ENCODE measurements at regions not wholly inside any gene's neighbourhood (a gene's known extent, or its start where the extent isn't known, plus 50 kb on each side); places are given as distances from the start of the nearest gene placed in this dataset.
"Not testable (repeated sequence)": the region's sequence is repeated elsewhere in the genome, so short reads cannot be mapped to it uniquely, and the experiment has no call there.

DNA sequence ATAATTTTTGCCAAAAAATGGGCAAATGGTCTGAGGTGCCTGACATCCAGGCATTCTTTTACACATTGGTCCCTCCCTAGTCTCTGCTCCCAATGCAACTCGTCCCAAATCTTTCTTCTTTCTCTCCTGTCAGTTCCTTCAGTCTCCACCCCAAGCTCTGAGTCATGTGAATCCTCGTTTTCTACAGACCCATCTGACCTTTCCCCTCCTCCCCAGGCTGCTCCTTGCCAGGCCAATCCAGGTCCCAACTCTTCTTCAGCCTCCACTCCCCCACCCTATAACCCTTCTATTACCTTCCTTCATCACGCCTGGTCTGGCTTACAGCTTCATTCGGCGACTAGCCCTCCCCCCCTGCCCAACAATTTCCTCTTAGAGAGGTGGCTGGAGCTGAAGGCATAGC lies 55.3 kb downstream of the BBS10 start:
- DNase-seq = not testable (repeated sequence)

GRCh38 chr12:76292305-76292704 lies 55.9 kb downstream of the BBS10 start:
- not testable (repeated sequence) for DNase-seq

DNA sequence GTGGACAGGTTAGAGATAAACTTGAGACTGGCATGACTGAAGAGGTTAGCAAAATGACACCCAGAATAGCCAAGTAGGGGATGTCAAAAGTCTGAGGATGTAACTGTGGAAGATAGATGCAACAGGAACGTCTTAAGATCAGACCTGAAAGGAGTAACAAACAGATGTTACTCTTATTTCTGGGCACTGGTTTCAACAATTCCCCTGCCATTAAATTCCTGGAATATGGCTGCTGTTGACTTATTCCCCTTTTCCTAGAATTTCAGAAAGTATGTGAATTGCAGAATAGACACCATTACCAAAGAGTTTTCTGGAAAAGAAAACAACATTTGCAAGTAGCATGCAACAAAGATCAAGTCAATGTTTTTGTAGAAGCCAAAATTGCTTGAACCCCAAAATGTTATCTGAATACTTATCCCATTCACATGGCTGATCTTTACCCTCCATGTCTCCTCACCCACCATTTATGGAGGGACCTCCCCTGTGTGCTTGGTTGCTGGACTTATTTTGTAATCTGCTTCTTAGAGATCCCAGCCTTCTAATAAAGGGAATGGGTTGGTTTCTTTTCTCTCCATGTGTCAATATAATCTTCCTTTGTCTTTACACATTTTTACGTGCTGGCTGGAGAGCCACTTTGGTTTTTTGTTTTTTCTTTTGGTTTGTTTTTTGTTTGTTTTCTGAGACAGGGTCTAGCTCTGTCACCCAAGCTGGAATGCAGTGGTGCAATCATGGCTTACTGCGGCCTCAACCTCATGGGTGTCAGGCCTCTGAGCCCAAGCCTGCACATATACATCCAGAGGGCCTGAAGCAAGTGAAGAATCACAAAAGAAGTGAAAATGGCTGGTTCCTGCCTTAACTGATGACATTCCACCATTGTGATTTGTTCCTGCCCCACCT lies 57.0 kb downstream of the BBS10 start:
- DNase-seq = no peak

- no peak for DNase-seq
Measured at GRCh38 chr12:76288218-76288617, 60.0 kb downstream of the BBS10 start.

DNA sequence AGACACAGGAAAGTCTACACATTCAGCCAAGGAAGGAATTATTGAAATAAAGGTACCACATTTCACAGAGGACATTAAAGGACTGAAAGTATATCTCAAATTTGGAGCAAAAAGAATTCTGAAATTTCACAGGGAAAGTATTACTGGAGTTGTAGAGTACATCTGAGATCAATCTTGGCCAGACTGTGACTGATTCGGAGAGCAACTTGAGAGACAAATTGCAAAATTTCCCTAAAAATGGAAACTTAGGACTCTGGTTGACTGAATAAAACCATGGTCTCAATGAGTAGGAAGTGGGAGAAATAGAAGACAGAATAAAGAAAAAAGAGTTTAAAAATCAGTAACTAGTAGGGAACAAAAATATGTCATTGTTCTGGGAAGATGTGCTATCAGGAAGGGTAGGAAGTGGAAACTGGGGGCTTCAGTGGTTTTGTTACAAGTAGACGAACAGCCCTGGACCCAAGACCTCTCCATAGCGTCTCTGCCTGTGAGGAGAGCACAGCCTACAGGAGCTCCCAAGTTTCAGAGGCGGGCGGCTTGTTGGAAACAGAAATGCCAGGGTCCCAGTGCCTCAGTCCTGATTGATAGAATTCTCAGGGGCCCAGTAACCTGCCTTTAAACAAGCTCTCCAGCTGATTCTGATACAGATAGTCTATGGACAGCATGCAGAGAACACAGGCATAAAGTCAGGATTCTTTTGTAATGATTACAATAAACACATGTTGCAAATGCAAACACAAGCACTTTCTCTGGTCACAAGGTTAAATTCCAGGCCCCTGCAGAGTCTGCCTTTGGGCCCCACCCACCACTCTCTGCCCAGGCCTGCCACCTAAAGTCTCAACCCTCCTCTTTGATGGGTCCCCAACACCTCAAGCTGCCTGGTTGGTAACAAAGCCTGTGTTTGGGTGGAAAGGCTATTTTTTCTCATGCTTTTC lies 63.1 kb downstream of the BBS10 start:
- DNase-seq = no peak

GRCh38 chr12:76282744-76283143 lies 65.5 kb downstream of the BBS10 start:
- DNase-seq = no peak

DNA sequence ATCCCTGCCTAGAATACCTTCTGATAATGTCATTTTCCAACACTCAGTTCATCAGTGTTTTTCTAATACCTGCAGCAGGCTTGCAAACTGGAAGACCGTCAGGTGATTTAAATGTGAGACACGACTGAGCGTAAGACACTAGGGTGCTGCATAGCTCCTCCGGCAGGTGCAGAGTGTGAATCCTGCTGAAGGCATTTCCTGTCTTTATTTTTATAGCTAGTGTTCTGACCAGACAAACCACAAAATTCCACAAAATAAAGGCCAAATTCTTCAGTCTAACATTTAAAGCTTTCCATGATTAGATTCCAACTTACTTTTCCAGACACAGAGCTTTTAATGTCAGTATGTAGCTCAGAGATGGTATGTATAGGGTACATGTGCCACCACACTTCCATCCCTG lies 70.7 kb downstream of the BBS10 start:
- DNase-seq = no peak

DNA sequence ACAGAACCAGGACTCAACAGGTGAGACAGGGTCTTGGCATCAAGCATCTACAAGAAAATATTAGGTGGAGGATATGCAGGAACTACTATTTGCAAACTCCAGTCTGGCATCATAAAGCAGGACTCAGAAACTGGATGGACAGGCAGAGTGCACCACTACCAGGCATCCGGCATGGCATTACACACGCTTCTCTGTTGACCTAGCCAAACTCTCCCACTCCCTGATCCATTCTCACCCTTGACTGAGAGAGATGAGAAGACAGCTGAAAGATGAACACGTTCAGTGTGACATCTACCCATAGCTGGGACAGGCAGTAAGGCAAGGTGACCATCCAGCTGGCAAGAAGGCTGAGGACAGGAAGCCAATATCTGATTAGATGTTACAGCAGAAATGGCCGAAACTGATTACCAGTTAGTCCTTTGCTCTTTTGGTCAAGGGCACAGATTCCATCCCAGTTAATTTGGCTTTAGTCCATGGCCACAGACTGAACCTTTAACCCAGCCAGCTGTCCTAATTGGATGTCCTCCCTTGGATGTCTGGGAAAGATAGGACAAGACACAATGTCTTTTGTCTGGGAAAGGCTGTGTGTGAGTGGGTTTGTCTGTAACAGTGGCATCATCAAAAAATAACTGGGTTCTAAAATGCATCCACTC lies 71.6 kb downstream of the BBS10 start:
- no peak for DNase-seq

GRCh38 chr12:76275511-76276093 lies 72.6 kb downstream of the BBS10 start:
- no peak for DNase-seq

- no peak for DNase-seq
Measured at GRCh38 chr12:76274420-76275083, 73.7 kb downstream of the BBS10 start.

- no peak for DNase-seq
Measured at GRCh38 chr12:76272287-76272686, 75.9 kb downstream of the BBS10 start.

- DNase-seq = no peak
Measured at GRCh38 chr12:76270657-76271358, 77.4 kb downstream of the BBS10 start.

DNA sequence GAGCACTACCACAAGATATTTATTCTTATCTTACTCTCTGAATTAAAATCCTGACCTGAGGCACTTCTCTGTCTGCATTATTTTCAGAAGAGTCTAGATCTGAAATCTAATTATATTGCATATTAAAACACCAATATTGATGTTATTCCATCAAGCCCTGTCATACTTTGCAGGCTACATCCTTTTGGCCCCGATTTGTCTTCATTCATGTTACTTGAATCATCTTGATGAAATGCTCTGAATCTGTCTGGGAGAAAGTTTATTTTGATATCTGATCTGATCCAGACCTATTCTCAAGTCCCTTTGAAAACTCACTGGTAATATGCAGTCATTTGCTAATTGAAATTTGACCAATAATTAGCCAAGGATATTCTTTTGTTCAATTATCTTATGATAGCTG lies 79.9 kb downstream of the BBS10 start:
- DNase-seq = no peak

DNA sequence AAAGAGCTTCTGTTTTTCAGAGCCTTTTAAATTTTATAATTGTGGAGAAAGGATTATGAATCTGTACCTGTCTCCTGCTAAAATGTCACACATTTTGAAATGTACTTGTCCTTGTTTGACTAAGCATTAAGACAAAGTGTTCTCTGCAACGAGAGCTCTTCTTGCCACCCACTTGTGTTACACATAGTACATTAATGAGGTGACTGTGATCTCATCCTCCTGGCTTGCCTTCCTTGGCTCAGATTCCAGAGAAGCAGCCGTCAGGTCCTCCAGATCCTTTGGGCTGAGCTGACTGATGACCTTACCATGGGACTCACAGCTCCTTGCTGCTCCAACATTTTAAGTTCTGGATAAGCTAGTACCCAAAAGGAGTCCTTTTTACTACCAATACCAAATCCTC lies 81.4 kb downstream of the BBS10 start:
- no peak for DNase-seq

DNA sequence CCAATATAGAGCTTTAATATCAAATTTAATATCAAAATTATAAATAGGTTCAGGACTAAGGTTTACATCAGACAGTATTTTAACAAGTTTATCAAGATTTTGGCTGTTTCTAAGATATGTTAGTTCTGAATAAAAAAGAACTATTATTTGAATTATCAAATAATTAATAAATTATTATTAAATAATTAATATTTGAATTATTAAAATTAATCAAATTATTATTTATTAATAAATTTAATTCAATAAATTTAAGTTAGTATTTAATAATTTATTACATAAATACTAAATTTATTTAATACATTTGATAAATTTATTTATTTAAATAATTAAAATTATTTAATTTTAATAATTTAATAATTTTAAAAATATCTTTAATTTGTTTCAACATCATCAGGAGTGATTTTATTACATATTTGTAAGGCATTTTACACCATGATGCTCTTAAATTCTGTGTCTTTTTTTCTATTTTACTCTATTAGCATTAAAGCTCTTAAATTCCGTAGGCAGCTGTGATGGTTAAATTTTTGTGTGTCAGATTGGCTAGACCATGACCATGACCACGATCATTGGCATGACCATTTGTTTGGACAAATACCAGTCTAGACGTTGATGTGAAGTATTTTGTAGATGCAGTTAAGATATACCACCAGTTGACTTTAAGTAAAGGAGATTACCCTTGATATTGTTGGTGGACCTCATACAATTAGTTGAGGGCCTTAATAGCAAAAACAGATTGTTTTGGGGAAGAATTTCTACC lies 82.6 kb downstream of the BBS10 start:
- no peak for DNase-seq

- DNase-seq = no peak
Measured at GRCh38 chr12:76264611-76265012, 83.6 kb downstream of the BBS10 start.

- no peak for DNase-seq
Measured at GRCh38 chr12:76263696-76264095, 84.5 kb downstream of the BBS10 start.

DNA sequence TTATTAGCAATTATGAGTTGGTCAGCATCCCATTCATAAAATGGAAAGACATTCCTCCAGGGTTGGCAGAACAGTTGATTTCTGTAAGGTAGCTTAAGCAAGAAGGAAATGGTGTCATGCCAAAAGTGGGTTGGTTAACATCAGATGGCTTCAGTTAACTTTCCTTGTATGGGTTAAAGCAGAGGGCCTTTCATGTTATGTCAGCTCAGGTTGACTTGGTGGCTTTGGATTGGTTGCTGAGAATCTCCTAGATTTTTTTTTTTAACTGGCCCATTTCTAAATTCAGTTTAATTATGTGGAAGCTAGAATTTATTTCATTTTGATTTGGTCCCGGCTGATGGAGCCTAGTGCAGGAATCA lies 87.8 kb downstream of the BBS10 start:
- no peak for DNase-seq

DNA sequence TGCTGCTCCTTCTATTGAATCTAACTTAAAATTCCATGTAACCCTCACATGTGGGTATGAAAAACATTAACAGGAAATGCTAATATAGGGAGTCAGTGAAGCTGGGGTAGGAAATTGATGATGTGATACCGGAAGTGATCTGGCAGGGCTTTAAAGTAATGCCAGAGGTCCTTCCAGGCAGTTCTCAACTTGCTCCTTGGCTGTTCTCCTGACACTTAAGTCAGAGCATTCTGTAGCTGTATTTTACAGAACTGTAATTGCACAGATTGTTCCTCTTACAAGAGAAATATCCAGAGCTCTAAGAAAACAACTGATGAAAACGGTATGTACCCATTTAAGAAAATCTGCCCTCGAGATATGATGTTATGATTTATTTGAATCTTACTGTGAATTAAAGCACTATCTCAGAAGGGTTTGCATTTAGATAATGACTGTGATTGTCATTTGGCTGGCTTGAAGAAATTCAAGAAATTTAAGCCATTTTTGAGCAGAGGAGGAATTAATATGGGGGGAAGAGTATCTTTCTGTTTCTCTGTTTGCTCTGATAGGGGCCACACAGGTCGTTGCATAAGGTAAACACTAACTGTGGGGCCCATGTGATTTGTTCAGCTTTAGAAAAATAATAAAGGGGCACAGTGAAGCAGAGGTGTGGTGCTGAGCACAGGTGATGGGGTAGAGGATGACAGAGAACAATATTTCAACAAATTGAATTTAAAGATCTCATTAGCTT lies 88.4 kb downstream of the BBS10 start:
- no peak for DNase-seq

DNA sequence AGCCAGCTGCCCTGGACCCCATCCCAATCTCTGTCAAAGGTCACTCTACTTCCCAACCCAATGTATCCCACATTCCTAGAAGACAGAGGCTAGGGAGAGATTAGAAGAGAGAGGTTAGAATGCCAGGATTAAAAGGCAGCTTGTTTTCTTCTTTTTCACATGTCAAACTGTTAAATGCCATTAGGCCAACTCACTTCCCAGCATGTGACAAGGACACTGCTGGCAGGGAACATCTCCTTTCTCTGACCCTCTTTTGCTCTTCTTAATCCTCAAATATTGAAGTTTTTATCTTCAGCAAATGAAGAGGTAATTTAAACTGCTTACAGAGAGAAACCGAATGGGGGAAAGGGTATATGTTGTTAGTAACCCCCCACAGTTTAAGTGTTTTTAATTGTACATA lies 89.1 kb downstream of the BBS10 start:
- DNase-seq = no peak
